SU-DHL-6 (cell line): ENCODE measurements at regions not wholly inside any gene's neighbourhood (a gene's known extent, or its start where the extent isn't known, plus 50 kb on each side); places are given as distances from the start of the nearest gene placed in this dataset.

Experiments used
- H2AFZ ChIP-seq: fragments of 200-600 bp; sonication (generic); 2 replicates; pipeline ENCODE4 v1.6.1; 2014; ENCODE audit warnings: low read depth, mild to moderate bottlenecking, moderate library complexity, mixed read lengths, antibody characterized with exemption, low read length; ENCODE audit not compliant: severe bottlenecking
- H3F3A ChIP-seq: fragments of 200-600 bp; shearing (Covaris generic); 2 replicates; pipeline ENCODE4 v1.6.0; 2016; ENCODE audit warnings: antibody characterized with exemption, mild to moderate bottlenecking; ENCODE audit not compliant: insufficient read depth
- H3K27ac ChIP-seq: fragments of 200-600 bp; sonication (generic); 2 replicates; pipeline ENCODE4 v1.5.1; 2016; ENCODE audit warnings: low read depth, mild to moderate bottlenecking, low read length, moderate library complexity, mixed read lengths
- H3K27me3 ChIP-seq: fragments of 200-600 bp; sonication (generic), shearing (Covaris generic); 2 replicates; pipeline ENCODE4 v1.6.0; 2014; ENCODE audit warnings: mild to moderate bottlenecking, low read length
- H3K36me3 ChIP-seq: fragments of 200-600 bp; sonication (generic); 2 replicates; pipeline ENCODE4 v1.6.1; 2014; ENCODE audit warnings: mild to moderate bottlenecking, low read length, mixed read lengths
- H3K4me2 ChIP-seq: fragments of 300-600, 200-600 bp; shearing (Covaris generic), sonication (generic); 2 replicates; pipeline ENCODE4 v1.6.0; 2014; ENCODE audit warnings: low read length, low read depth, mild to moderate bottlenecking; ENCODE audit not compliant: poor library complexity, severe bottlenecking
- H3K4me3 ChIP-seq: fragments of 200-600 bp; sonication (generic); 2 replicates; pipeline ENCODE4 v1.5.1; 2014; ENCODE audit warnings: antibody characterized with exemption, low read length, mild to moderate bottlenecking, mixed read lengths; ENCODE audit not compliant: insufficient read depth, poor library complexity, severe bottlenecking
- H3K79me2 ChIP-seq: fragments of 200-600 bp; sonication (generic); 2 replicates; pipeline ENCODE4 v1.6.1; 2014; ENCODE audit warnings: mild to moderate bottlenecking, low read length, moderate library complexity; ENCODE audit not compliant: insufficient read depth
- H3K9ac ChIP-seq: fragments of 200-600 bp; sonication (generic); 2 replicates; pipeline ENCODE4 v1.7.0; 2014; ENCODE audit warnings: mild to moderate bottlenecking, low read length
- H3K9me2 ChIP-seq: fragments of 200-600 bp; sonication (generic); replicated peaks from 2 replicates; pipeline ENCODE4 v1.6.1; 2014; ENCODE audit warnings: low read length; ENCODE audit not compliant: insufficient read depth
- H3K9me3 ChIP-seq: fragments of 200-600 bp; sonication (generic); 2 replicates; pipeline ENCODE4 v1.6.1; 2014; ENCODE audit warnings: low read length, mixed read lengths; ENCODE audit not compliant: insufficient read depth
- H4K20me1 ChIP-seq: fragments of 200-600 bp; sonication (generic); 2 replicates; pipeline ENCODE4 v1.6.1; 2014; ENCODE audit warnings: low read depth, mild to moderate bottlenecking, antibody characterized with exemption, low read length, moderate library complexity, mixed read lengths
- CTCF ChIP-seq: fragments of 200-600 bp; sonication (generic); IDR thresholded peaks from one replicate; pipeline ENCODE4 v1.5.1; 2017; ENCODE audit warnings: antibody characterized with exemption, mild to moderate bottlenecking, low read length, moderate library complexity; ENCODE audit not compliant: insufficient read depth, poor library complexity, severe bottlenecking
- EZH2phosphoT487 ChIP-seq: fragments of 200-600 bp; sonication (generic), shearing (Covaris generic); conservative IDR thresholded peaks from 2 replicates; pipeline ENCODE4 v1.6.1; 2018; ENCODE audit warnings: mild to moderate bottlenecking, antibody characterized with exemption, low read length, moderate library complexity, mixed read lengths

GRCh38 chr4:126242679-126243390 is 928.1 kb downstream of the FAT4 start:
- H3K79me2 ChIP-seq: no peaks in the 10 kb centered on the region
- H3K9me2 ChIP-seq: no peaks in the 10 kb centered on the region
- H2AFZ ChIP-seq: no peak overlapping the region
- no peak overlapping the region for H3K9ac ChIP-seq
- no peak for TF ChIP-seq EZH2phosphoT487
- TF ChIP-seq CTCF: no peak
- no peak overlapping the region for H3K27ac ChIP-seq
- H3K4me2 ChIP-seq: no peak overlapping the region
- no peaks in the 10 kb centered on the region for H3K9me3 ChIP-seq
- H3K4me3 ChIP-seq: no peak overlapping the region
- H3F3A ChIP-seq: no peaks in the 10 kb centered on the region
- H3K27me3 ChIP-seq: no peaks in the 10 kb centered on the region
- no peaks in the 10 kb centered on the region for H3K36me3 ChIP-seq
- no peaks in the 10 kb centered on the region for H4K20me1 ChIP-seq

GRCh38 chr4:126247409-126247808 is 932.7 kb downstream of the FAT4 start:
- Histone ChIP-seq H3K4me2 (no peak overlapping the region), H3K9ac (no peak overlapping the region), H2AFZ (no peak overlapping the region)

GRCh38 chr4:126250006-126250405 is 935.3 kb downstream of the FAT4 start:
- Histone ChIP-seq H2AFZ (no peak overlapping the region), H3K9me3 (no peaks in the 10 kb centered on the region)
- TF ChIP-seq CTCF (no peak), EZH2phosphoT487 (no peak)

More at GRCh38 chr4:126247409-126247808, 932.7 kb downstream of the FAT4 start:
- TF ChIP-seq EZH2phosphoT487: no peak
- no peak for TF ChIP-seq CTCF
- Histone ChIP-seq H3K27me3 (no peaks in the 10 kb centered on the region), H3F3A (no peaks in the 10 kb centered on the region), H4K20me1 (no peaks in the 10 kb centered on the region), H3K79me2 (no peaks in the 10 kb centered on the region), H3K27ac (no peak overlapping the region), H3K36me3 (no peaks in the 10 kb centered on the region), H3K9me3 (no peaks in the 10 kb centered on the region), H3K4me3 (no peak overlapping the region), H3K9me2 (no peaks in the 10 kb centered on the region)

More at GRCh38 chr4:126250006-126250405, 935.3 kb downstream of the FAT4 start:
- H3K9me2 ChIP-seq: no peaks in the 10 kb centered on the region
- no peaks in the 10 kb centered on the region for H3K79me2 ChIP-seq
- H3K4me3 ChIP-seq: no peak overlapping the region
- no peaks in the 10 kb centered on the region for H3K27me3 ChIP-seq
- H4K20me1 ChIP-seq: no peaks in the 10 kb centered on the region
- H3K27ac ChIP-seq: no peak overlapping the region
- no peaks in the 10 kb centered on the region for H3F3A ChIP-seq
- H3K4me2 ChIP-seq: no peak overlapping the region
- H3K9ac ChIP-seq: no peak overlapping the region
- H3K36me3 ChIP-seq: no peaks in the 10 kb centered on the region
